Anterior cingulate cortex (tissue), 58 donors: ENCODE measurements at regions not wholly inside any gene's neighbourhood (a gene's known extent, or its start where the extent isn't known, plus 50 kb on each side); places are given as distances from the start of the nearest gene placed in this dataset.

Experiments
- DNase-seq, 58 donors: peaks; one replicate each; lab custom pipeline; 2025; lab: John Stamatoyannopoulos, UW

DNA sequence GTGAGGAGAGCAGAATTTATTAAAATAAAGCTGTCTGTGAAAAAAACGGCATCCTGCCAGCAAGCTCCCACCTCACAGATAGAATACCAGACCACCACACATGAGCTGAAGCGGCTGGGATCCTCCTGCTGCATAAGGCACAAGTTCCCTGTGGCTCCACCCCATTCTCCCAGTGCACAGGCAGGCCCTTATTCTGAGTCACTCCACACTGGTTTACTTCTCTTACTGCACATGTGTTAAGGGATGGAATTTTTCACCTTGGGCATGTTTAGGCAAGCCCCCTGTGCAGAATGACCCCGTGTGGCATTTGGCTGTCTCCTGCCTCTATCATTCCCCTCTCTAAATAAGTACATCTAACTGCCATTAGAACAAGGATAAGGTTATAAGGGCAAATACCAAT, 115.0 kb upstream of the ELAVL2 start:
- DNase-seq, result no peak

DNA sequence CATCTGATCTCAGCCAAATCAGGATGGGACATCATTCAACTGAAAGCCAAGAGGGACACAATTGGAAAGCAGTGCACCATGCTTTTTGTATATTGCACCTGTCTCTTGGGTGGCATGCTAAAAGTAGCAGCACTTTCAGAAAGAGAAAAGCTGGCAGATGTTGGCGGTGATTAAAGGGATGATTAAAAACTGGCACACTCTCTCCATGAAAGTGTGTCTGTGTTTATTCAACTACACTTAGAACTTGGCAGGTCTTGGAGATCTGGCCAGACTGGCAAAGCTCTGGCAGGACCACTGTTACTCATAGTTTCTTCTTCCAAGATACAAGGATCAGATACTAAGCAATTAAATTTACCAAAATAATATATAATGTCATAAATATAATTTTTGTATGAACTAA, 112.9 kb upstream of the ELAVL2 start:
- DNase-seq, result no peak

DNA sequence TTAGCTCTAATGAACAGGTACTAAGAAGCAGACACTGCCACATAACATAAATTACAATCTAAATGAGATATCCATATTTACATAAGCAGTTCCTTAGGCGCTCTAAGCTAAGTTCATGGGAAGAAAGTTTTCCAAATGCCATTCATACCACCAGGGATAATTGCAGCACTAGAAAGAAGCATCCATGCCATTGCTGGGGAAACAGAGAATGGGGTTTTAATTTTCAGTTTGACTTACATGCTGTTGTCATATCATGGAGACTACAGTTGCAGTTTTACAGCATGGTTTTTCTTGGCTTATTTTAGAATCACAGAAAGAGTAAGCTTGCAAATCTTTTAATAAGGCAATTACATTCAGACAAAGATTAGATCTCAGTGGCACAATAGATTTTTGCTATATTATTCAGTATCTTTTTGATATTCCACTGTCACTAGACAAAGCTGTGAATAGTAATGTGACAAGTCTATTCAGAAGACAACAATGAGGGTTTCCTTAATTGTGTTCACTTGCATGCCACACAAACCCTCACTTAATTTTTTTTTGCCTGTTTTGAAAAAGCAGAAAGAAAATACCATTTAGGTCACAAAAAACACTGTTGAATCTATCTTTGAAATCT, 108.4 kb upstream of the ELAVL2 start:
- no peak for DNase-seq

DNA sequence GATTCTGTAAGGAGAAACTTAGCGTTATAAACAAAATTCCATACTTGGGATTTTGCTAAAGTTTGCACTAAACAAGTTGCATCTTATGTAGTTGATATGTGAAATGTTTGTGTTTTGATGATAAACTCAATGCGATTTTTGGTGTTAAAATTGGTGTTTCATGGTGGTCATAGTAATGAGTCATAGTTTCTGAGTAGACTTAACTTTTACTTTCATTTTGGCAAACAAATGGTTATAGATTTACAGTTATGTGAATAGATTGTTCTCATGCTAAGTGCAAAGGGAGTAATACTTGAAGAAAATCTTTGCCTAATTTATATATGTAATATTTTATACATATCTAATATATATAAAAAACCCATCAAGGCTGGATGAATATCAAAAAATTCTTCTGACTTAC, 107.3 kb upstream of the ELAVL2 start:
- DNase-seq, result no peak

DNA sequence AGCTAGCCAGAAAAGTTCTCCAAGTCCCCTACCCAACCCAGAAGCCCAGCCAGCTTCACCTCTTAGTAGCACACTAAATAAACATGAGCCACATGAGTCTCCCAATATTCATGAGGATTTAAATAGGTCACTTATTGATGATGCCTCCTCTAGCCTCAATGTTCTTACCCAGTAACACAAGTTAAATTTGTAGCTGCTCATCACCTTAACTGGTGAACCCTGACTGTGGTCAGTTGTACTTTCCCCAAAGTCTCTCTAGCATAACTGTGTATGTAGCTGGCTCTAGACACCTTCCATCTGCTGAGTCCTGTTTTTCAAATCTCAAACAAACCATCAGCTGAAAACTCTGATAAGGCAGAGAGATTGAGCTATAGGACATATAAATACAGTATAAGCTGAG, 100.3 kb upstream of the ELAVL2 start:
- no peak for DNase-seq

DNA sequence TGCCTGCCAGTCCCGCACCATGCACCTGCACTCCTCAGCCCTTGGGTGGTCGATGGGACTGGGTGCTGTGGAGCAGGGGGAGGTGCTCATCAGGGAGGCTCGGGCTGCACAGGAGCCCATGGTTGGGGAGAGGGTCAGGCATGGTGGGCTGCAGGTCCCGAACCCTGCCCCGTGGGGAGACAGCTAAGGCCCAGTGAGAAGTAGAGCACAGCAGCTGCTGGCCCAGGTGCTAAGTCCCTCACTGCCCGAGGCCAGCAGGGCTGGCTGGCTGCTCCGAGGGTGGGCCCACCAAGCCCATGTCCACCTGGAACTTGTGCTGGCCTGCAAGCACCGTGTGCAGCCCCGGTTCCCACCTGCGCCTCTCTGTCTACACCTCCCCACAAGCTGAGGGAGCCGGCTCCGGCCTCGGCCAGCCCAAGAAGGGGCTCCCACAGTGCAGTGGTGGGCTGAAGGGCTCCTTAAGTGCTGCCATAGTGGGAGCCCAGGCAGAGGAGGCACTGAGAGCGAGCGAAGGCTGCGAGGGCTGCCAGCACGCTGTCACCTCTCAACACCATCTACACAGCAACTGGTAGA, 88.5 kb upstream of the ELAVL2 start:
- peak in 1 of 58 donors; percentile 1 for DNase-seq

DNA sequence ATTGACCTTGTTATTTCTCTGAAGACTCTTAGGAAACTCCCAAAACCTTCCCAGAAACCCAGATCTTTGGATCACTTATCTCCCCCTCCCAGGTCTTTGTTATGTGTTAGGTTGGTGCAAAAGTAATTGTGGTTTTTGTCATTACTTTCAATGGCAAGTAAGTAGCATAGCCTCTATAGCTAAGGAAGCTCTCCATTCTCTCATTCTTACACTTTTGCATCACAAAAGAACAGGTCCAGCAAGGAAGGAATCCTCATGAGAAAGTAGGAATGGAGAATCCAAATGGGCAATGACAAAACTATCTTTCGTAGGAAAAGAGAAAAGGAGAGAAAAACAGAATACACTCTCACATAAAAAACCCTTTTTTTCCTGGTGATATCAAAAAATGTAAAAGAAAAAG, 81.3 kb upstream of the ELAVL2 start:
- no peak for DNase-seq

DNA sequence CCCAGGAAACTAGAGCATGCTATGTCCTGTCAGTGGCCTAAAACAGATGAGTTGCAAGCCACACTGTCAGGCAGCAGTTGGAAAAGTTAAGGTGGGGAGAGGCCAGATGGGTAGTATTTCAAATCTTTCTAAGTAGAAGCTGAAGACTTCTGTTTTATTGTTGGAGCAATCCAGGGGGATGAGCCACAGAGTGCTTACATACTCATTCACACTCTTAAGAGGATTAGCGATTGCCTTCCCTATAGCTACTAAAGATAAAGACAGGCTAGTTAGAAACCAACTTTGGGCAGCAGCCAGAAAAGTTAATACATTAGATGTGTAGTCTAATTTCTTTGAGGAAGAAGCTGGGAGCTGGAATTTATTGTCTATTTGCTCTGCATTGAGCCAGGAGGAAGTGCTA, 61.7 kb upstream of the ELAVL2 start:
- DNase-seq, result no peak
